ENCODE measurements at regions not wholly inside any gene's neighbourhood (a gene's known extent, or its start where the extent isn't known, plus 50 kb on each side); places are given as distances from the start of the nearest gene placed in this dataset.

- Histone ChIP-seq H3K9ac (ENCODE audit: extremely low read depth, low read length, poor library complexity, severe bottlenecking) (no peak overlapping the region), H3K9me3 (ENCODE audit: control insufficient read depth, low read length) (no peaks in the 10 kb centered on the region), H3K4me3 (ENCODE audit: low read length) (no peak overlapping the region), H3K36me3 (ENCODE audit: control insufficient read depth, insufficient read depth, low read length) (no peaks in the 10 kb centered on the region), H3K4me1 (ENCODE audit: control insufficient read depth, insufficient read depth, low read length) (no peaks in the 10 kb centered on the region), H3K27me3 (ENCODE audit: control insufficient read depth, insufficient read depth, low read length, poor library complexity, severe bottlenecking) (no peaks in the 10 kb centered on the region), H3K27ac (ENCODE audit: low read depth, low read length) (no peak overlapping the region)
- Mint-ChIP-seq H3K9me3 (peaks cover 12% of the 10 kb centered on the region), H3K27ac (no peak overlapping the region), H3K4me1 (no peaks in the 10 kb centered on the region), H3K27me3 (ENCODE audit: insufficient read depth) (no peaks in the 10 kb centered on the region), H3K4me3 (no peak overlapping the region), H3K36me3 (ENCODE audit: low read depth) (no peaks in the 10 kb centered on the region)
- WGBS, 2 experiments (ENCODE audit: insufficient coverage in 1 of 2, insufficient read length in 1 of 2) = 92% methylated on average over 13 of the region's 13 CpGs; no CpG with 5 or more reads in 1 of the 2 experiments
- no peak for DNase-seq
- TF ChIP-seq CTCF (conservative IDR thresholded peaks at IDR 0.05) = no peak
These were observed 75.9 kb upstream of the SLC35G4 start for GRCh38 chr18:11533513-11533890.

GRCh38 chr18:11532758-11533512, 76.5 kb upstream of the SLC35G4 start:
- Mint-ChIP-seq H3K9me3 (peaks cover 12% of the 10 kb centered on the region), H3K4me3 (no peak overlapping the region), H3K4me1 (no peaks in the 10 kb centered on the region), H3K36me3 (ENCODE audit: low read depth) (no peaks in the 10 kb centered on the region), H3K27me3 (ENCODE audit: insufficient read depth) (no peaks in the 10 kb centered on the region), H3K27ac (no peak overlapping the region)
- no peak for DNase-seq
- no peak overlapping the region for H3K9ac ChIP-seq (ENCODE audit: extremely low read depth, low read length, poor library complexity, severe bottlenecking)
- no peak overlapping the region for H3K4me3 ChIP-seq (ENCODE audit: low read length)
- H3K9me3 ChIP-seq (ENCODE audit: control insufficient read depth, low read length) = no peaks in the 10 kb centered on the region
- no peak for TF ChIP-seq CTCF (conservative IDR thresholded peaks at IDR 0.05)
- no peaks in the 10 kb centered on the region for H3K36me3 ChIP-seq (ENCODE audit: control insufficient read depth, insufficient read depth, low read length)
- WGBS, 2 experiments (ENCODE audit: insufficient coverage in 1 of 2, insufficient read length in 1 of 2) = 96 to 99% methylated on average over 20 to 35 of the region's 35 CpGs
- H3K27ac ChIP-seq (ENCODE audit: low read depth, low read length) = no peak overlapping the region
- H3K4me1 ChIP-seq (ENCODE audit: control insufficient read depth, insufficient read depth, low read length) = no peaks in the 10 kb centered on the region
- no peaks in the 10 kb centered on the region for H3K27me3 ChIP-seq (ENCODE audit: control insufficient read depth, insufficient read depth, low read length, poor library complexity, severe bottlenecking)

GRCh38 chr18:11529081-11529480, 80.3 kb upstream of the SLC35G4 start:
- Mint-ChIP-seq H3K9me3 (no peaks in the 10 kb centered on the region), H3K27me3 (ENCODE audit: insufficient read depth) (no peaks in the 10 kb centered on the region), H3K36me3 (ENCODE audit: low read depth) (no peaks in the 10 kb centered on the region), H3K27ac (no peak overlapping the region), H3K4me3 (no peak overlapping the region), H3K4me1 (no peaks in the 10 kb centered on the region)
- no peak for TF ChIP-seq CTCF (conservative IDR thresholded peaks at IDR 0.05)
- no peak for DNase-seq
- Histone ChIP-seq H3K4me3 (ENCODE audit: low read length) (no peak overlapping the region), H3K9me3 (ENCODE audit: control insufficient read depth, low read length) (no peaks in the 10 kb centered on the region), H3K36me3 (ENCODE audit: control insufficient read depth, insufficient read depth, low read length) (no peaks in the 10 kb centered on the region), H3K4me1 (ENCODE audit: control insufficient read depth, insufficient read depth, low read length) (no peaks in the 10 kb centered on the region), H3K9ac (ENCODE audit: extremely low read depth, low read length, poor library complexity, severe bottlenecking) (no peak overlapping the region), H3K27me3 (ENCODE audit: control insufficient read depth, insufficient read depth, low read length, poor library complexity, severe bottlenecking) (no peaks in the 10 kb centered on the region), H3K27ac (ENCODE audit: low read depth, low read length) (no peak overlapping the region)
- WGBS, 2 experiments (ENCODE audit: insufficient coverage in 1 of 2, insufficient read length in 1 of 2) = 84 to 98% methylated on average over 6 of the region's 6 CpGs
